Motor neuron (in vitro differentiated cells): ENCODE measurements at regions not wholly inside any gene's neighbourhood (a gene's known extent, or its start where the extent isn't known, plus 50 kb on each side); places are given as distances from the start of the nearest gene placed in this dataset.

Experiments used
- ATAC-seq, 8 experiments: fragments of 200-7000 bp; cut with Tn5 transposase; replicated peaks in 6 of 8; 2 replicates each; pipeline ENCODE4 v1.8.0; 2021; ENCODE audit warnings: mild to moderate bottlenecking in 8 of 8, moderate library complexity in 8 of 8
- H3K27ac ChIP-seq, 2 donors: fragments of 250-450 bp; sonication (Bioruptor Pico); 2 replicates each; pipeline ENCODE4 v1.9.0; 2021; ENCODE audit warnings: antibody characterized with exemption in 2 of 2, mild to moderate bottlenecking in 2 of 2, moderate library complexity in 1 of 2
- H3K4me1 ChIP-seq, 2 donors: fragments of 250-450 bp; sonication (Bioruptor Pico); replicated peaks in 1 of 2; 2 replicates each; pipeline ENCODE4 v1.6.1; 2021; ENCODE audit warnings: antibody characterized with exemption in 2 of 2, mild to moderate bottlenecking in 2 of 2, moderate library complexity in 1 of 2
- H3K4me3 ChIP-seq, 5 donors: fragments of 250-450 bp; sonication (Bioruptor Pico); 2 replicates each; pipeline ENCODE4 v1.9.0; 2021; ENCODE audit warnings: antibody characterized with exemption in 5 of 5, mild to moderate bottlenecking in 5 of 5, moderate library complexity in 4 of 5
- WGBS, 10 experiments: fragments of 450-650 bp; shearing (Covaris generic); methylation state at CpG; one replicate each; pipeline ENCODE4 v1.0.0; 2022; 5-methylcytosine and 5-hydroxymethylcytosine counted together
- in situ Hi-C, 9 experiments: fragments of 400-800 bp; cut with MboI; loops; one replicate each; pipeline ENCODE4 v1.15.0; 2021; ENCODE audit warnings: low sequenced_read_pairs in 9 of 9, low pct_unique_long_range_greater_than_20kb in 2 of 9; ENCODE audit not compliant: unreplicated experiment in 9 of 9

- ATAC-seq, result no peak
- 78 to 100% (median 99%) methylated on average over 1 to 4 of the region's 4 CpGs; no CpG with 5 or more reads in 5 of the 10 experiments for WGBS, 10 experiments
- H3K4me1 ChIP-seq, result peaks cover 0 to 13% of the 10 kb centered on the region in 2 donors
- no peak overlapping the region for H3K4me3 ChIP-seq
- in situ Hi-C loops, result no loop called here
- no peak overlapping the region for H3K27ac ChIP-seq
Measured at GRCh38 chr1:61604261-61604660, 120.7 kb downstream of the TM2D1 start.

DNA sequence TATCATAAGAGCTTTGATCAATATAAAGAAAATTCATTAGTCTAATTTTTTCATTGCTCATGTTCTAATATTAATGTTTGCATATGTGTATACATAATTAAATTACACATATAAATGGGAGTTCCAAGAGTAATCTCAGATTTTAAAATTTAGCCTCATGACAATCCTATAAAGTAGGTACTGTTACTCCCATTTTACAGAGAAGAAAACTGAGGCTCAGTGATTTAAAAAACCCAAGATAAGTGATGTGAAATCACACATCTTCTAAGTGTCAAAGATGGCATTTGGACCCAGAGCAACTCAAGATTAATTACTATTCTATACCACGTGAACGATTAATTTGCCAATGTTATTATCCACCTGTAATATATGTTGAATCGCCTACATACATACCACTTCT lies 122.3 kb downstream of the TM2D1 start:
- no peak for ATAC-seq
- no peak overlapping the region for H3K4me3 ChIP-seq
- in situ Hi-C loops, result no loop called here
- no peak overlapping the region for H3K27ac ChIP-seq
- H3K4me1 ChIP-seq, result peaks cover 0 to 13% of the 10 kb centered on the region in 2 donors
- WGBS, 10 experiments, result 80 to 100% (median 91%) methylated on average over 1 to 3 of the region's 3 CpGs; no CpG with 5 or more reads in 2 of the 10 experiments

GRCh38 chr1:61597601-61598000 lies 127.3 kb downstream of the TM2D1 start:
- ATAC-seq, result no peak
- in situ Hi-C loops, result no loop called here
- Histone ChIP-seq H3K4me3 (no peak overlapping the region), H3K27ac (no peak overlapping the region), H3K4me1 (peaks cover 0 to 2% of the 10 kb centered on the region in 2 donors)
- 67 to 100% (median 96%) methylated on average over 1 to 2 of the region's 2 CpGs for WGBS, 10 experiments

GRCh38 chr1:61593331-61593730 lies 131.6 kb downstream of the TM2D1 start:
- WGBS, 10 experiments, result 83 to 100% (median 93%) methylated on average over 2 to 4 of the region's 4 CpGs; no CpG with 5 or more reads in 4 of the 10 experiments
- ATAC-seq, result no peak
- H3K4me3 ChIP-seq, result no peak overlapping the region
- no peak overlapping the region for H3K27ac ChIP-seq
- H3K4me1 ChIP-seq, result peaks cover 0 to 4% of the 10 kb centered on the region in 2 donors
- in situ Hi-C loops, result no loop called here

- ATAC-seq, result peak in 2 of 8 experiments; percentile 75 to 76
- 6 to 99% (median 90%) methylated on average over 4 to 9 of the region's 9 CpGs for WGBS, 10 experiments
- in situ Hi-C loops, result no loop called here
Measured at GRCh38 chr1:61591351-61591750, 133.6 kb downstream of the TM2D1 start.

DNA sequence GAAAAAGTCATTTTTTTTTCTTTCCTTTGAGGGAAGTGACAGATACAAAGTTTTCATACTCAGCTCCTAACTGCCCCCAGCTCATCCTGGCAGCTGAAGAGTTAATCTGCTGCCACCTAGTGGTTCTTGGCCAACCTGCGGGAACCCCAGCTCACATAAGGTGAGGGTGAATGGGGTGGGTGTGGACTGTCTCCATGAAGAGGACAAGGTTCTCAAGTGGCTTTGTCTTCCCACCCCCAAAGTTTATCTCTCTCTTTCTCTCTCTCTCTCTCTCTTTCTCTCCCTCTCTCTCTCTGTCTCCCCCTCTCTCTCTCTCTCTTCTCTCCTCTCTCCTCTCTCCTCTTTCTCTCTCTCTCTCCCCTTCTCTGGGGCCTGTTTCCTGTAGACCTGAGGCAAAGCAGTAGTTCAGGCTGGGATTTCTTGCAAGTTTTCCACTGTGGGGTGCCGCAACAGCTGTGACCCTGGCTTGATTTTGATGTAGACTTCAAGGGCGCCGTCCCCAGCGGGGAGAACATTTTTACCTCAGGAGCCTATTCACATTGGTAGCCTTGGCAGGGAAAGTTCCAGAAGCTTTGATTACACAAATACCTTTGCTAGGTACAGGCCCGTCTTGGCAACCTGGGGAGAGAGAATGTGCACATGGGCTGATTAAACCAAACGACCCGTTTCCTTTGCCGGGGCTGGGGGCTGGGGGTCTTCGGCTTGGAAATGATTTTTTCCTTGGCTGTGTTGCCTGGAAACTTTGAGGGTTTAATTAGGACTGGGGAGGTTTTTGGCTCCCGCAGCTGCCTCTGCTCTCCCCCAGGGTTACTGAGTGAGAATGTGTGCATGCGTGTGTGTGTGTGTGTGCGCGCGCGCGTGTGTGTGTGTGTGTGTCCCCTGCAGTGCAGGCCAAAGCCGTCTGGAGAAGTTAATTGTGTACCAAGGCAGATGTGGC lies 135.9 kb downstream of the TM2D1 start:
- peak overlapping the region in 1 of 2 donors; percentile 5 for H3K27ac ChIP-seq
- no peak overlapping the region for H3K4me3 ChIP-seq
- 0 to 80% (median 45%) methylated on average over 1 to 13 of the region's 18 CpGs; no CpG with 5 or more reads in 2 of the 10 experiments for WGBS, 10 experiments
- peaks cover 0 to 2% of the 10 kb centered on the region in 2 donors for H3K4me1 ChIP-seq
- in situ Hi-C loops, result no loop called here
- ATAC-seq, result peak; percentile 57 to 96 (median 72)

More at GRCh38 chr1:61591351-61591750, 133.6 kb downstream of the TM2D1 start:
- no peak overlapping the region for H3K4me3 ChIP-seq
- H3K27ac ChIP-seq, result no peak overlapping the region
- H3K4me1 ChIP-seq, result peaks cover 0 to 3% of the 10 kb centered on the region in 2 donors

GRCh38 chr1:61585714-61586113 lies 139.2 kb downstream of the TM2D1 start:
- Histone ChIP-seq H3K4me3 (no peak overlapping the region), H3K4me1 (peaks cover 0 to 2% of the 10 kb centered on the region in 2 donors), H3K27ac (no peak overlapping the region)
- WGBS, 10 experiments, result 13 to 95% (median 88%) methylated on average over 3 to 7 of the region's 7 CpGs; no CpG with 5 or more reads in 3 of the 10 experiments
- in situ Hi-C loops, result no loop called here
- peak in 3 of 8 experiments; percentile 48 to 66 (median 64) for ATAC-seq

DNA sequence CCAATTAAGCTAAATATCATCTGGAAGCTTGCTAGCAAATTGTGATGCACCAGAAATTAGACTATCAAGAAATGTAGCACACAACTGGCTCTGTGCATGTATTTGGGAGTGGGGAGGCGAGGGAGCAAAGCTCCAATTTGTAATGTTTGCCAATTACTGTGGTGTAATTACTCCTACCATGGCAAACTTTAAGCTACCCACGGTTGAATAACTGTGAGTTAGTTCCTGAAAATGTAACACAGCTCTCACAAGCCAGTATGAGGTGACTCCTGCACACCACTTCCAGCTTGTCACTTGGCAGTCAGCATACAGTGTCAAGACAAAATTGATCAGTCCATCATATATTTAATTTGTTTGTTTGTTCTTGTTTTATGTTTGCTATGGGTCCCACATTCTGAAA lies 141.2 kb downstream of the TM2D1 start:
- in situ Hi-C loops, result no loop called here
- WGBS, 10 experiments, result 52 to 100% (median 80%) methylated on average over 1 to 2 of the region's 2 CpGs; no CpG with 5 or more reads in 2 of the 10 experiments
- H3K4me3 ChIP-seq, result no peak overlapping the region
- H3K4me1 ChIP-seq, result no peaks in the 10 kb centered on the region
- no peak overlapping the region for H3K27ac ChIP-seq
- ATAC-seq, result no peak

DNA sequence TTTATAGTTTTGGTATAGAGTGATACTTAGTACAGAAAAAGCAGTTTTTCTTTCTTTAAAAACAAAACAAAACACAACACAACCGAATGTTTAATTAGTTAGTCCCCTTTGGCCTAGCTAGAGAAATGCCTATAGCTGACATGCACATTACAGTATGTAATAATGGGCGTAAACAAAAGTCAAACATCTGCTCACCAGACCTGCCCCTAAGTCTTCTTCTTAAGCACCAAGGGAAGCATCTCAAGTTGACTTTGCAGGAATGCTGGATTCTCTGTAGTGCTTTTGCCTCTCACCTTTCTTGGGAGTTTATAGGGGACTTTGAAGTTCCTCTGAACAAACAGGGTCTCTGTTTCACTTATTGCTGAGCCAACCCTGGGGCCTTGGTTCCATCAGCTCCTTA lies 143.7 kb downstream of the TM2D1 start:
- no peaks in the 10 kb centered on the region for H3K4me1 ChIP-seq
- in situ Hi-C loops, result no loop called here

DNA sequence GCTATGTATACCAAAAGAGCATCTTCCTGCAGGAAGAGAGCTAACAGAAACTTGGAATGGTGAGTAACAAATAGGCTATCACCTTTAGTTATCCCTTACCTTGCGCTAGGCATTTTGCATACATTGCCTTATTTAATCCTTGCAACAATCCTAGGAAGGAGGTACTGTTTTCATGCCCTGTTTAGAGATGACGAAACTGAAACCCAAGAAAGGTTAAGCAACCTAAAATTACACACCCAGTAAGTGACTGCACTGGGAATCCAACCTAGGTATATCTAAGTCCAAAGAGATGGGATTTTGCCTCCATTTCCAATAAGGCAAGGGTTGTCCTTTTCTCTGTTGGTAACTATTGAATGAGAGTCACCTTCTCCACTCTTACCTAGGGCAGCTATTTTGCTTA lies 144.5 kb downstream of the TM2D1 start:
- H3K4me1 ChIP-seq, result no peaks in the 10 kb centered on the region
- no peak overlapping the region for H3K27ac ChIP-seq
- 69 to 100% (median 91%) methylated on average over 1 to 2 of the region's 2 CpGs; no CpG with 5 or more reads in 2 of the 10 experiments for WGBS, 10 experiments
- in situ Hi-C loops, result no loop called here
- no peak for ATAC-seq
- no peak overlapping the region for H3K4me3 ChIP-seq

More for the DNA sequence above, 143.7 kb downstream of the TM2D1 start:
- peak in 3 of 8 experiments; percentile 76 to 95 (median 92) for ATAC-seq
- no peak overlapping the region for H3K27ac ChIP-seq
- WGBS, 10 experiments, result 0 to 100% (median 81%) methylated on average over 1 to 2 of the region's 2 CpGs
- H3K4me3 ChIP-seq, result no peak overlapping the region

GRCh38 chr1:61579802-61580201 lies 145.1 kb downstream of the TM2D1 start:
- H3K4me3 ChIP-seq, result no peak overlapping the region
- in situ Hi-C loops, result no loop called here
- ATAC-seq, result no peak
- H3K4me1 ChIP-seq, result no peaks in the 10 kb centered on the region
- H3K27ac ChIP-seq, result no peak overlapping the region
- 57 to 100% (median 96%) methylated on average over 1 of the region's 1 CpG; no CpG with 5 or more reads in 4 of the 10 experiments for WGBS, 10 experiments

GRCh38 chr1:61572046-61572445 lies 152.9 kb downstream of the TM2D1 start:
- ATAC-seq, result peak in 2 of 8 experiments; percentile 39 to 46
- in situ Hi-C loops, result no loop called here
- no peaks in the 10 kb centered on the region for H3K4me1 ChIP-seq
- WGBS, 10 experiments, result 14 to 93% (median 60%) methylated on average over 1 to 3 of the region's 3 CpGs; no CpG with 5 or more reads in 1 of the 10 experiments
- H3K27ac ChIP-seq, result no peak overlapping the region
- no peak overlapping the region for H3K4me3 ChIP-seq

DNA sequence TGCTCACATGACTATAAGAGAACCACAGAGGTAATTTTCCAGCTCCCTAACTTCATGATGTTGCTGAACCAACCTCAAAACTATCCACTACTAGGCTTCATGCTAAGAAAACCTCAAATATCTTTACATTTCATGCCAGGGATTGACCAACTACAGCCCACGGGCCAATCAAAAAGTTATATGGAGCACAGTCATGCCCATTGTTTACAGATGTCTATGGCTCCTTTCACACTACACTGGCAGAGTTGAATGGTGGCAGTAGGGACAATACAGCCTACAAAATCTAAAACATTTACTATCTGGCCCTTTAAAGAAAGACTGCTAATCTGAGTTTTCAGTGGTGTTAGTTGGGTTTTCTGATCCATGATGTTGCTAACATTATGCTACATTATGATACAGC lies 154.8 kb downstream of the TM2D1 start:
- H3K27ac ChIP-seq, result no peak overlapping the region
- no peak overlapping the region for H3K4me3 ChIP-seq
- WGBS, 10 experiments, result 0 to 100% (median 75%) methylated on average over 1 of the region's 1 CpG; no CpG with 5 or more reads in 3 of the 10 experiments
- ATAC-seq, result no peak
- H3K4me1 ChIP-seq, result no peaks in the 10 kb centered on the region
- in situ Hi-C loops, result no loop called here
